Keratinocyte (primary cell): ENCODE measurements at regions not wholly inside any gene's neighbourhood (a gene's known extent, or its start where the extent isn't known, plus 50 kb on each side); places are given as distances from the start of the nearest gene placed in this dataset.
"Not testable (repeated sequence)": the region's sequence is repeated elsewhere in the genome, so short reads cannot be mapped to it uniquely, and the experiment has no call there.

ENCODE experiments used
- DNase-seq: peaks from one replicate; pipeline ENCODE4 v3.0.0-alpha.2; 2011; ENCODE audit warnings: low read depth, missing footprints, low spot score
- FAIRE-seq: peaks from 2 replicates; lab custom pipeline; 2011; peaks lifted over from hg19 to GRCh38; lab: Jason Lieb, UNC
- H2AFZ ChIP-seq: 2 replicates; pipeline ENCODE4 v1.6.0; 2012; ENCODE audit warnings: low read length, control low read depth, inconsistent platforms; ENCODE audit not compliant: control insufficient read depth
- H3K27ac ChIP-seq: 2 replicates; pipeline ENCODE4 v1.5.1; 2011; ENCODE audit warnings: low read length; ENCODE audit not compliant: control insufficient read depth, insufficient read depth
- H3K27me3 ChIP-seq: 3 replicates; pipeline ENCODE4 v1.6.0; 2011; ENCODE audit warnings: low read length; ENCODE audit not compliant: control insufficient read depth, insufficient read depth; ENCODE audit errors: extremely low read depth
- H3K36me3 ChIP-seq, 2 experiments: 2 replicates in 1 of 2; 3 replicates in 1 of 2; pipeline ENCODE4 v1.5.1; 2011; ENCODE audit warnings: low read length in 2 of 2, mild to moderate bottlenecking in 1 of 2; ENCODE audit not compliant: control insufficient read depth in 2 of 2, insufficient read depth in 2 of 2; ENCODE audit errors: extremely low read depth in 1 of 2
- H3K4me1 ChIP-seq: 3 replicates; pipeline ENCODE4 v1.5.1; 2011; ENCODE audit warnings: low read length; ENCODE audit not compliant: control insufficient read depth, insufficient read depth; ENCODE audit errors: extremely low read depth
- H3K4me2 ChIP-seq: 3 replicates; pipeline ENCODE4 v1.6.0; 2011; ENCODE audit warnings: low read depth, low read length; ENCODE audit not compliant: control insufficient read depth, insufficient read depth; ENCODE audit errors: extremely low read depth
- H3K4me3 ChIP-seq, 3 experiments: fragments of 200-600 bp in 1 of 3; sonication (generic) in 1 of 3; 2 replicates in 2 of 3; 3 replicates in 1 of 3; pipeline ENCODE4 v1.5.1; 2011 to 2016; ENCODE audit warnings: low read length in 3 of 3, mild to moderate bottlenecking in 3 of 3, control low read depth in 2 of 3, inconsistent platforms in 1 of 3, low read depth in 1 of 3, mixed read lengths in 1 of 3, mixed run types in 1 of 3, moderate library complexity in 1 of 3; ENCODE audit not compliant: control insufficient read depth in 2 of 3, insufficient read depth in 2 of 3; ENCODE audit errors: extremely low read depth in 1 of 3
- H3K79me2 ChIP-seq: 2 replicates; pipeline ENCODE4 v1.6.0; 2012; ENCODE audit warnings: low read length; ENCODE audit not compliant: control insufficient read depth, insufficient read depth
- H3K9ac ChIP-seq: 3 replicates; pipeline ENCODE4 v1.6.0; 2011; ENCODE audit warnings: low read length; ENCODE audit not compliant: control insufficient read depth, insufficient read depth; ENCODE audit errors: extremely low read depth
- H3K9me1 ChIP-seq: 3 replicates; pipeline ENCODE4 v1.6.0; 2011; ENCODE audit warnings: low read length; ENCODE audit not compliant: control insufficient read depth, insufficient read depth; ENCODE audit errors: extremely low read depth
- H3K9me3 ChIP-seq: 2 replicates; pipeline ENCODE4 v1.5.1; 2012; ENCODE audit warnings: low read depth, low read length; ENCODE audit not compliant: control insufficient read depth
- H4K20me1 ChIP-seq: 3 replicates; pipeline ENCODE4 v1.6.0; 2011; ENCODE audit warnings: low read length; ENCODE audit not compliant: control insufficient read depth, insufficient read depth; ENCODE audit errors: extremely low read depth
- CTCF ChIP-seq, 3 experiments: IDR thresholded peaks in 1 of 3; conservative IDR thresholded peaks in 1 of 3; optimal IDR thresholded peaks in 1 of 3; 2 replicates in 2 of 3; 3 replicates in 1 of 3; pipeline versions ENCODE3 to v1.5.1; 2011; ENCODE audit warnings: low read length in 3 of 3, mild to moderate bottlenecking in 3 of 3, moderate library complexity in 2 of 3, control low read depth in 1 of 3, inconsistent platforms in 1 of 3; ENCODE audit not compliant: insufficient read depth in 2 of 3; ENCODE audit errors: extremely low read depth in 1 of 3
- EZH2 ChIP-seq: IDR thresholded peaks from one replicate; pipeline ENCODE4 v1.6.1; 2012; ENCODE audit warnings: inconsistent platforms, mild to moderate bottlenecking, low read length, moderate library complexity
- dilution Hi-C: fragments of 300-500 bp; cut with MboI; formaldehyde crosslinking; loops from one replicate; pipeline ENCODE4 v1.7.0; 2020; ENCODE audit warnings: low sequenced_read_pairs; ENCODE audit not compliant: extremely low pct_ligation_motif_present

- FAIRE-seq, result no peak
- Histone ChIP-seq H3K27ac (no peak overlapping the region), H4K20me1 (no peaks in the 10 kb centered on the region), H3K4me3 (no peak overlapping the region), H2AFZ (no peak overlapping the region), H3K36me3 (no peaks in the 10 kb centered on the region), H3K9me3 (no peaks in the 10 kb centered on the region), H3K4me2 (no peak overlapping the region), H3K4me1 (no peaks in the 10 kb centered on the region), H3K79me2 (no peaks in the 10 kb centered on the region), H3K9ac (no peak overlapping the region), H3K9me1 (no peaks in the 10 kb centered on the region), H3K27me3 (no peaks in the 10 kb centered on the region)
- dilution Hi-C loops, result no loop called here
- TF ChIP-seq CTCF (optimal IDR thresholded peaks at IDR 0.05 in 1 of 3, IDR thresholded peaks at IDR 0.05 in 1 of 3, conservative IDR thresholded peaks at IDR 0.05 in 1 of 3; ENCODE audit: extremely low read depth in 1 of 3, insufficient read depth in 2 of 3, low read length in 3 of 3), result no peak
- TF ChIP-seq EZH2, result no peak
- no peak for DNase-seq
Measured at GRCh38 chr2:14998546-14998945, 366.0 kb downstream of the LRATD1 start.

GRCh38 chr2:14999114-14999661, 366.7 kb downstream of the LRATD1 start:
- dilution Hi-C loops, result no loop called here
- H3K36me3 ChIP-seq, result no peaks in the 10 kb centered on the region
- no peaks in the 10 kb centered on the region for H3K4me1 ChIP-seq
- no peak overlapping the region for H3K27ac ChIP-seq
- H3K4me2 ChIP-seq, result no peak overlapping the region
- no peak for DNase-seq
- TF ChIP-seq EZH2 (no peak), CTCF (optimal IDR thresholded peaks at IDR 0.05 in 1 of 3, IDR thresholded peaks at IDR 0.05 in 1 of 3, conservative IDR thresholded peaks at IDR 0.05 in 1 of 3; ENCODE audit: extremely low read depth in 1 of 3, insufficient read depth in 2 of 3, low read length in 3 of 3) (no peak)
- H3K4me3 ChIP-seq, result no peak overlapping the region
- H2AFZ ChIP-seq, result no peak overlapping the region
- H3K27me3 ChIP-seq, result no peaks in the 10 kb centered on the region
- no peak for FAIRE-seq
- no peaks in the 10 kb centered on the region for H3K79me2 ChIP-seq
- H4K20me1 ChIP-seq, result no peaks in the 10 kb centered on the region
- H3K9me3 ChIP-seq, result no peaks in the 10 kb centered on the region
- H3K9me1 ChIP-seq, result no peaks in the 10 kb centered on the region
- no peak overlapping the region for H3K9ac ChIP-seq

GRCh38 chr2:15002519-15002918, 370.0 kb downstream of the LRATD1 start:
- dilution Hi-C loops, H3K4me1 ChIP-seq, FAIRE-seq, H3K79me2 ChIP-seq, H3K9me3 ChIP-seq, H3K9me1 ChIP-seq, H2AFZ ChIP-seq, H3K36me3 ChIP-seq, H3K4me2 ChIP-seq, H3K9ac ChIP-seq, H4K20me1 ChIP-seq, H3K4me3 ChIP-seq, H3K27me3 ChIP-seq, H3K27ac ChIP-seq, DNase-seq: not testable (repeated sequence)
